A549 (cell line): ENCODE measurements at regions not wholly inside any gene's neighbourhood (a gene's known extent, or its start where the extent isn't known, plus 50 kb on each side); places are given as distances from the start of the nearest gene placed in this dataset.

Experiments
- BHLHE40 ChIP-seq: IDR thresholded peaks from 2 replicates; pipeline ENCODE4 v1.6.1; 2012; ENCODE audit warnings: low read depth, low read length, inconsistent platforms
- CEBPB ChIP-seq, 2 experiments: fragments of >200 bp in 1 of 2; sonication (Bioruptor Twin) in 1 of 2; formaldehyde crosslinking in 1 of 2; IDR thresholded peaks; 2 replicates each; pipeline ENCODE4 v1.6.1; 2012 to 2016
- CTCF ChIP-seq: fragments of >200 bp; sonication (Bioruptor Twin); formaldehyde crosslinking; IDR thresholded peaks from 3 replicates; pipeline ENCODE4 v1.5.1; 2016
- EP300 ChIP-seq, 2 experiments: fragments of >200 bp; sonication (Bioruptor Twin); formaldehyde crosslinking; IDR thresholded peaks; 2 replicates in 1 of 2; 3 replicates in 1 of 2; pipeline ENCODE4 v1.6.1; 2016 to 2017
- FOSL2 ChIP-seq, 2 experiments: fragments of 450-650 bp in 1 of 2; fragments of >200 bp in 1 of 2; sonication (Bioruptor Twin) in 1 of 2; formaldehyde crosslinking; IDR thresholded peaks; 2 replicates each; pipeline versions ENCODE4 v1.5.0 to v1.6.1; 2016 to 2020; ENCODE audit warnings: mild to moderate bottlenecking in 1 of 2, moderate library complexity in 1 of 2
- JUN ChIP-seq, 2 experiments: fragments of >200 bp; sonication (Bioruptor Twin); formaldehyde crosslinking; IDR thresholded peaks; 2 replicates in 1 of 2; 3 replicates in 1 of 2; pipeline ENCODE4 v1.6.1; 2016 to 2017
- POLR2A ChIP-seq: IDR thresholded peaks from 2 replicates; pipeline ENCODE4 v1.6.1; 2012; ENCODE audit warnings: mild to moderate bottlenecking, low read length
- POLR2AphosphoS2 ChIP-seq: conservative IDR thresholded peaks from 2 replicates; pipeline ENCODE4 v1.6.1; 2012; ENCODE audit warnings: low read length, improper control_type of control experiment, inconsistent platforms
- TF ChIP-seq, protein P1 (sequence below): fragments of 200-600 bp; sonication (generic); IDR thresholded peaks from 2 replicates; pipeline ENCODE4 v1.6.1; 2016; ENCODE audit warnings: antibody characterized with exemption, mild to moderate bottlenecking, moderate library complexity

GRCh38 chr1:214764502-214764901 lies 161.5 kb downstream of the CENPF start:
- TF ChIP-seq POLR2AphosphoS2 (no peak), CTCF (no peak), BHLHE40 (no peak), EP300 (IDR thresholded peaks at IDR 0.05) (no peak), JUN (IDR thresholded peaks at IDR 0.05) (no peak), POLR2A (no peak), CEBPB (IDR thresholded peaks at IDR 0.05) (no peak), FOSL2 (IDR thresholded peaks at IDR 0.05) (no peak), FOSL2 (CRISPR knock-in tag; IDR thresholded peaks at IDR 0.05) (no peak)
- TF ChIP-seq, protein P1, sequence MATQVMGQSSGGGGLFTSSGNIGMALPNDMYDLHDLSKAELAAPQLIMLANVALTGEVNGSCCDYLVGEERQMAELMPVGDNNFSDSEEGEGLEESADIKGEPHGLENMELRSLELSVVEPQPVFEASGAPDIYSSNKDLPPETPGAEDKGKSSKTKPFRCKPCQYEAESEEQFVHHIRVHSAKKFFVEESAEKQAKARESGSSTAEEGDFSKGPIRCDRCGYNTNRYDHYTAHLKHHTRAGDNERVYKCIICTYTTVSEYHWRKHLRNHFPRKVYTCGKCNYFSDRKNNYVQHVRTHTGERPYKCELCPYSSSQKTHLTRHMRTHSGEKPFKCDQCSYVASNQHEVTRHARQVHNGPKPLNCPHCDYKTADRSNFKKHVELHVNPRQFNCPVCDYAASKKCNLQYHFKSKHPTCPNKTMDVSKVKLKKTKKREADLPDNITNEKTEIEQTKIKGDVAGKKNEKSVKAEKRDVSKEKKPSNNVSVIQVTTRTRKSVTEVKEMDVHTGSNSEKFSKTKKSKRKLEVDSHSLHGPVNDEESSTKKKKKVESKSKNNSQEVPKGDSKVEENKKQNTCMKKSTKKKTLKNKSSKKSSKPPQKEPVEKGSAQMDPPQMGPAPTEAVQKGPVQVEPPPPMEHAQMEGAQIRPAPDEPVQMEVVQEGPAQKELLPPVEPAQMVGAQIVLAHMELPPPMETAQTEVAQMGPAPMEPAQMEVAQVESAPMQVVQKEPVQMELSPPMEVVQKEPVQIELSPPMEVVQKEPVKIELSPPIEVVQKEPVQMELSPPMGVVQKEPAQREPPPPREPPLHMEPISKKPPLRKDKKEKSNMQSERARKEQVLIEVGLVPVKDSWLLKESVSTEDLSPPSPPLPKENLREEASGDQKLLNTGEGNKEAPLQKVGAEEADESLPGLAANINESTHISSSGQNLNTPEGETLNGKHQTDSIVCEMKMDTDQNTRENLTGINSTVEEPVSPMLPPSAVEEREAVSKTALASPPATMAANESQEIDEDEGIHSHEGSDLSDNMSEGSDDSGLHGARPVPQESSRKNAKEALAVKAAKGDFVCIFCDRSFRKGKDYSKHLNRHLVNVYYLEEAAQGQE: no peak
